ENCODE measurements at regions not wholly inside any gene's neighbourhood (a gene's known extent, or its start where the extent isn't known, plus 50 kb on each side); places are given as distances from the start of the nearest gene placed in this dataset.

DNA sequence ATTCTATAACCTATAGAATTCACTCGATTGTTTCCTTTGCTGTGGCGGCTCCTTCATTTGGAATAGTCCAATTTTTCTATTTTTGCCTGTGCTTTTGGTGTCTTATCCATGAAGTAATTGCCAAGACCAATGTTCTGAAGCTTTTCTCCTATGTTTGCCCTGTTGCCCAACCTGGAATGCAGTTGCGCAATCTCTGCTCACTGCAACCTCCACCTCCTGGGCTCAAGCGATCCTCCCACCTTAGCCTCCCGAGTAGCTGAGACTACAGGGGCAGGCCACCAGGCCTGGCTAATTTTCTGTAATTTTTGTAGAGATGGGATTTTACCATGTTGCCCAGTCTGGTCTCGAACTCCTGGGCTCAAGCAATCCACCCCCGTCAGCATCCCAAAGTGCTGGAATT lies 163.5 kb downstream of the OR2B2 start (continued):
- TF ChIP-seq, protein P1, sequence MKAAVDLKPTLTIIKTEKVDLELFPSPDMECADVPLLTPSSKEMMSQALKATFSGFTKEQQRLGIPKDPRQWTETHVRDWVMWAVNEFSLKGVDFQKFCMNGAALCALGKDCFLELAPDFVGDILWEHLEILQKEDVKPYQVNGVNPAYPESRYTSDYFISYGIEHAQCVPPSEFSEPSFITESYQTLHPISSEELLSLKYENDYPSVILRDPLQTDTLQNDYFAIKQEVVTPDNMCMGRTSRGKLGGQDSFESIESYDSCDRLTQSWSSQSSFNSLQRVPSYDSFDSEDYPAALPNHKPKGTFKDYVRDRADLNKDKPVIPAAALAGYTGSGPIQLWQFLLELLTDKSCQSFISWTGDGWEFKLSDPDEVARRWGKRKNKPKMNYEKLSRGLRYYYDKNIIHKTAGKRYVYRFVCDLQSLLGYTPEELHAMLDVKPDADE (IDR thresholded peaks at IDR 0.05): no peak
- TF ChIP-seq CREB1 (CRISPR knock-in tag; IDR thresholded peaks at IDR 0.05; ENCODE audit: low read depth) (no peak), EZH2 (IDR thresholded peaks at IDR 0.05; ENCODE audit: low read depth, unreplicated experiment) (no peak), STAT1 (IDR thresholded peaks at IDR 0.05; ENCODE audit: unreplicated experiment) (no peak), ZNF331 (CRISPR knock-in tag; IDR thresholded peaks at IDR 0.05; ENCODE audit: low read depth) (no peak)
- TF ChIP-seq, protein P2, sequence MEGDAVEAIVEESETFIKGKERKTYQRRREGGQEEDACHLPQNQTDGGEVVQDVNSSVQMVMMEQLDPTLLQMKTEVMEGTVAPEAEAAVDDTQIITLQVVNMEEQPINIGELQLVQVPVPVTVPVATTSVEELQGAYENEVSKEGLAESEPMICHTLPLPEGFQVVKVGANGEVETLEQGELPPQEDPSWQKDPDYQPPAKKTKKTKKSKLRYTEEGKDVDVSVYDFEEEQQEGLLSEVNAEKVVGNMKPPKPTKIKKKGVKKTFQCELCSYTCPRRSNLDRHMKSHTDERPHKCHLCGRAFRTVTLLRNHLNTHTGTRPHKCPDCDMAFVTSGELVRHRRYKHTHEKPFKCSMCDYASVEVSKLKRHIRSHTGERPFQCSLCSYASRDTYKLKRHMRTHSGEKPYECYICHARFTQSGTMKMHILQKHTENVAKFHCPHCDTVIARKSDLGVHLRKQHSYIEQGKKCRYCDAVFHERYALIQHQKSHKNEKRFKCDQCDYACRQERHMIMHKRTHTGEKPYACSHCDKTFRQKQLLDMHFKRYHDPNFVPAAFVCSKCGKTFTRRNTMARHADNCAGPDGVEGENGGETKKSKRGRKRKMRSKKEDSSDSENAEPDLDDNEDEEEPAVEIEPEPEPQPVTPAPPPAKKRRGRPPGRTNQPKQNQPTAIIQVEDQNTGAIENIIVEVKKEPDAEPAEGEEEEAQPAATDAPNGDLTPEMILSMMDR (conservative IDR thresholded peaks at IDR 0.05; ENCODE audit: low read depth in 2 of 2): no peak

DNA sequence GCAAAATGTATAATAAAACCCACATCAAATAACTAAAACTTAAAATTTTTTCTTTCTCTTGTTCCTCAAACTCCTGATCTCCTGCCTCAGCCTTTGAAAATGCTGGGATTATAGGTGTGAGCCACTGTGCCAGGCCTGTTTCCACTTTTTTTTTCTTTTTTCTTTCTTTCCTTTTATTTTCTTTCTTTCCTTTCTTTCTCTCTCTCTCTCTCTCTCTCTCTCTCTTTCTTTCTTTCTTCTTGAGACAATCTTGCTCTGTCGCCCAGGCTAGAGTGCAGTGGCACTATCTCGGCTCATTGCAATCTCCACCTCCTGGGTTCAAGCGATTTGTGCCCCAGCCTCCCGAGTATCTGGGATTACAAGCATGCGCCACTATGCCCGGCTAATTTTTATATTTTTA lies 164.6 kb downstream of the OR2B2 start:
- Histone ChIP-seq H2AFZ (no peak overlapping the region), H4K20me1 (replicated peaks; ENCODE audit: insufficient read depth) (peaks cover 23% of the 10 kb centered on the region; the same call in 1 of the 2 replicates), H3K79me2 (replicated peaks; ENCODE audit: insufficient read depth) (no peaks in the 10 kb centered on the region), H3K36me3 (ENCODE audit: insufficient read depth) (no peaks in the 10 kb centered on the region), H3K27me3 (ENCODE audit: insufficient read depth) (peaks cover 72% of the 10 kb centered on the region), H3K4me3 (no peak overlapping the region), H3F3A (replicated peaks; ENCODE audit: low read depth) (0 out of 2 replicates have a peak, but pooled peaks cover 9% of the 10 kb centered on the region), H3K4me1 (ENCODE audit: insufficient read depth) (no peaks in the 10 kb centered on the region), H3K27ac (ENCODE audit: low read depth) (no peak overlapping the region), H3K9me2 (ENCODE audit: insufficient read depth) (no peaks in the 10 kb centered on the region), H3K4me2 (no peak overlapping the region)
- Mint-ChIP-seq H3K4me3 (no peak overlapping the region), H3K36me3 (ENCODE audit: low read depth) (no peaks in the 10 kb centered on the region), H3K27me3 (ENCODE audit: insufficient read depth, low read depth, poor library complexity) (peaks cover 53% of the 10 kb centered on the region), H3K9me3 (no peaks in the 10 kb centered on the region), H3K27ac (no peak overlapping the region), H3K4me1 (peaks cover 2% of the 10 kb centered on the region; the same call in 1 of the 3 replicates)
- no peak for DNase-seq (ENCODE audit: low spot score)
- TF ChIP-seq POLR2AphosphoS5 (IDR thresholded peaks at IDR 0.05; ENCODE audit: low read depth) (no peak), CREB1 (CRISPR knock-in tag; IDR thresholded peaks at IDR 0.05; ENCODE audit: low read depth) (no peak), STAT1 (IDR thresholded peaks at IDR 0.05; ENCODE audit: unreplicated experiment) (no peak), EZH2phosphoT487 (IDR thresholded peaks at IDR 0.05; ENCODE audit: unreplicated experiment) (no peak)
- TF ChIP-seq, protein P1 (IDR thresholded peaks at IDR 0.05): no peak
- TF ChIP-seq, protein P3, sequence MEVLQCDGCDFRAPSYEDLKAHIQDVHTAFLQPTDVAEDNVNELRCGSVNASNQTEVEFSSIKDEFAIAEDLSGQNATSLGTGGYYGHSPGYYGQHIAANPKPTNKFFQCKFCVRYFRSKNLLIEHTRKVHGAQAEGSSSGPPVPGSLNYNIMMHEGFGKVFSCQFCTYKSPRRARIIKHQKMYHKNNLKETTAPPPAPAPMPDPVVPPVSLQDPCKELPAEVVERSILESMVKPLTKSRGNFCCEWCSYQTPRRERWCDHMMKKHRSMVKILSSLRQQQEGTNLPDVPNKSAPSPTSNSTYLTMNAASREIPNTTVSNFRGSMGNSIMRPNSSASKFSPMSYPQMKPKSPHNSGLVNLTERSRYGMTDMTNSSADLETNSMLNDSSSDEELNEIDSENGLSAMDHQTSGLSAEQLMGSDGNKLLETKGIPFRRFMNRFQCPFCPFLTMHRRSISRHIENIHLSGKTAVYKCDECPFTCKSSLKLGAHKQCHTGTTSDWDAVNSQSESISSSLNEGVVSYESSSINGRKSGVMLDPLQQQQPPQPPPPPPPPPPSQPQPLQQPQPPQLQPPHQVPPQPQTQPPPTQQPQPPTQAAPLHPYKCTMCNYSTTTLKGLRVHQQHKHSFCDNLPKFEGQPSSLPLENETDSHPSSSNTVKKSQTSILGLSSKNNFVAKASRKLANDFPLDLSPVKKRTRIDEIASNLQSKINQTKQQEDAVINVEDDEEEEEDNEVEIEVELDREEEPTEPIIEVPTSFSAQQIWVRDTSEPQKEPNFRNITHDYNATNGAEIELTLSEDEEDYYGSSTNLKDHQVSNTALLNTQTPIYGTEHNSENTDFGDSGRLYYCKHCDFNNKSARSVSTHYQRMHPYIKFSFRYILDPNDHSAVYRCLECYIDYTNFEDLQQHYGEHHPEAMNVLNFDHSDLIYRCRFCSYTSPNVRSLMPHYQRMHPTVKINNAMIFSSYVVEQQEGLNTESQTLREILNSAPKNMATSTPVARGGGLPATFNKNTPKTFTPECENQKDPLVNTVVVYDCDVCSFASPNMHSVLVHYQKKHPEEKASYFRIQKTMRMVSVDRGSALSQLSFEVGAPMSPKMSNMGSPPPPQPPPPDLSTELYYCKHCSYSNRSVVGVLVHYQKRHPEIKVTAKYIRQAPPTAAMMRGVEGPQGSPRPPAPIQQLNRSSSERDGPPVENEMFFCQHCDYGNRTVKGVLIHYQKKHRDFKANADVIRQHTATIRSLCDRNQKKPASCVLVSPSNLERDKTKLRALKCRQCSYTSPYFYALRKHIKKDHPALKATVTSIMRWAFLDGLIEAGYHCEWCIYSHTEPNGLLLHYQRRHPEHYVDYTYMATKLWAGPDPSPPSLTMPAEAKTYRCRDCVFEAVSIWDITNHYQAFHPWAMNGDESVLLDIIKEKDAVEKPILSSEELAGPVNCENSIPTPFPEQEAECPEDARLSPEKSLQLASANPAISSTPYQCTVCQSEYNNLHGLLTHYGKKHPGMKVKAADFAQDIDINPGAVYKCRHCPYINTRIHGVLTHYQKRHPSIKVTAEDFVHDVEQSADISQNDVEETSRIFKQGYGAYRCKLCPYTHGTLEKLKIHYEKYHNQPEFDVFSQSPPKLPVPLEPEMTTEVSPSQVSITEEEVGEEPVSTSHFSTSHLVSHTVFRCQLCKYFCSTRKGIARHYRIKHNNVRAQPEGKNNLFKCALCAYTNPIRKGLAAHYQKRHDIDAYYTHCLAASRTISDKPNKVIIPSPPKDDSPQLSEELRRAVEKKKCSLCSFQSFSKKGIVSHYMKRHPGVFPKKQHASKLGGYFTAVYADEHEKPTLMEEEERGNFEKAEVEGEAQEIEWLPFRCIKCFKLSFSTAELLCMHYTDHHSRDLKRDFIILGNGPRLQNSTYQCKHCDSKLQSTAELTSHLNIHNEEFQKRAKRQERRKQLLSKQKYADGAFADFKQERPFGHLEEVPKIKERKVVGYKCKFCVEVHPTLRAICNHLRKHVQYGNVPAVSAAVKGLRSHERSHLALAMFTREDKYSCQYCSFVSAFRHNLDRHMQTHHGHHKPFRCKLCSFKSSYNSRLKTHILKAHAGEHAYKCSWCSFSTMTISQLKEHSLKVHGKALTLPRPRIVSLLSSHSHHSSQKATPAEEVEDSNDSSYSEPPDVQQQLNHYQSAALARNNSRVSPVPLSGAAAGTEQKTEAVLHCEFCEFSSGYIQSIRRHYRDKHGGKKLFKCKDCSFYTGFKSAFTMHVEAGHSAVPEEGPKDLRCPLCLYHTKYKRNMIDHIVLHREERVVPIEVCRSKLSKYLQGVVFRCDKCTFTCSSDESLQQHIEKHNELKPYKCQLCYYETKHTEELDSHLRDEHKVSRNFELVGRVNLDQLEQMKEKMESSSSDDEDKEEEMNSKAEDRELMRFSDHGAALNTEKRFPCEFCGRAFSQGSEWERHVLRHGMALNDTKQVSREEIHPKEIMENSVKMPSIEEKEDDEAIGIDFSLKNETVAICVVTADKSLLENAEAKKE (CRISPR knock-in tag; IDR thresholded peaks at IDR 0.05): no peak
- TF ChIP-seq, protein P2 (conservative IDR thresholded peaks at IDR 0.05; ENCODE audit: low read depth in 2 of 2): no peak
- no peak for ATAC-seq
